ENCODE measurements at regions not wholly inside any gene's neighbourhood (a gene's known extent, or its start where the extent isn't known, plus 50 kb on each side); places are given as distances from the start of the nearest gene placed in this dataset.

- no peak for TF ChIP-seq ZNF202 (tag by site-specific recombination; IDR thresholded peaks at IDR 0.05; ENCODE audit: borderline replicate concordance)
- no peak for TF ChIP-seq ZNF514 (tag by site-specific recombination; IDR thresholded peaks at IDR 0.05)
- peak; percentile 55 for TF ChIP-seq EGR2 (tag by site-specific recombination; IDR thresholded peaks at IDR 0.05; ENCODE audit: low read depth)
- TF ChIP-seq IKZF3 (tag by site-specific recombination; IDR thresholded peaks at IDR 0.05), result no peak
- no peaks in the 10 kb centered on the region for H3K36me3 ChIP-seq (ENCODE audit: control insufficient read depth in 2 of 2, insufficient read depth in 1 of 2, low read length in 2 of 2)
- H3K4me1 ChIP-seq (ENCODE audit: control insufficient read depth, insufficient read depth, low read length), result no peaks in the 10 kb centered on the region
- H3K27ac ChIP-seq (ENCODE audit: extremely low read depth, low read depth, low read length), result no peak overlapping the region
- POLR2A ChIA-PET, result no interaction called here
- CTCF ChIA-PET, result interaction anchor here (2.0 kb wide), 1 partner anchor 16 kb away, joined by 4 read pairs; no protein-coding TSS in a partner anchor
- H3K9me3 ChIP-seq (ENCODE audit: control insufficient read depth, insufficient read depth, low read depth, low read length), result no peaks in the 10 kb centered on the region
- no peak overlapping the region for H3K4me3 ChIP-seq (ENCODE audit: low read depth, low read length)
Measured at GRCh38 chr11:71355281-71355680, 92.9 kb downstream of the DHCR7 start.

GRCh38 chr11:71354394-71355105 is 93.6 kb downstream of the DHCR7 start:
- ChIA-PET POLR2A (no interaction called here), CTCF (interaction anchor here (2.0 kb wide), 1 partner anchor 17 kb away, joined by 4 read pairs; no protein-coding TSS in a partner anchor)
- H3K9me3 ChIP-seq (ENCODE audit: control insufficient read depth, insufficient read depth, low read depth, low read length), result no peaks in the 10 kb centered on the region
- H3K27ac ChIP-seq (ENCODE audit: extremely low read depth, low read depth, low read length), result no peak overlapping the region
- no peaks in the 10 kb centered on the region for H3K36me3 ChIP-seq (ENCODE audit: control insufficient read depth in 2 of 2, insufficient read depth in 1 of 2, low read length in 2 of 2)
- no peak overlapping the region for H3K4me3 ChIP-seq (ENCODE audit: low read depth, low read length)
- TF ChIP-seq ZNF510 (tag by site-specific recombination; IDR thresholded peaks at IDR 0.05; ENCODE audit: insufficient replicate concordance), result no peak
- no peak for TF ChIP-seq ZNF544 (tag by site-specific recombination; IDR thresholded peaks at IDR 0.05)
- TF ChIP-seq ZNF433 (tag by site-specific recombination; IDR thresholded peaks at IDR 0.05; ENCODE audit: low read depth), result no peak
- TF ChIP-seq ZNF155 (tag by site-specific recombination; IDR thresholded peaks at IDR 0.05), result no peak
- TF ChIP-seq GFI1B (tag by site-specific recombination; IDR thresholded peaks at IDR 0.05), result no peak
- no peaks in the 10 kb centered on the region for H3K4me1 ChIP-seq (ENCODE audit: control insufficient read depth, insufficient read depth, low read length)

GRCh38 chr11:71352748-71353147 is 95.4 kb downstream of the DHCR7 start:
- Histone ChIP-seq H3K27ac (ENCODE audit: extremely low read depth, low read depth, low read length) (no peak overlapping the region), H3K36me3 (ENCODE audit: control insufficient read depth in 2 of 2, insufficient read depth in 1 of 2, low read length in 2 of 2) (no peaks in the 10 kb centered on the region), H3K4me1 (ENCODE audit: control insufficient read depth, insufficient read depth, low read length) (no peaks in the 10 kb centered on the region), H3K4me3 (ENCODE audit: low read depth, low read length) (no peak overlapping the region), H3K9me3 (ENCODE audit: control insufficient read depth, insufficient read depth, low read depth, low read length) (no peaks in the 10 kb centered on the region)
- ChIA-PET CTCF (interaction anchor here (0.6 kb wide), 1 partner anchor 69 kb away, joined by 3 read pairs; no protein-coding TSS in a partner anchor), POLR2A (no interaction called here)
- TF ChIP-seq ZNF416 (tag by site-specific recombination; IDR thresholded peaks at IDR 0.05) (no peak), ZNF433 (tag by site-specific recombination; IDR thresholded peaks at IDR 0.05; ENCODE audit: low read depth) (no peak), ZNF701 (tag by site-specific recombination; IDR thresholded peaks at IDR 0.05) (no peak), ZNF138 (tag by site-specific recombination; IDR thresholded peaks at IDR 0.05; ENCODE audit: borderline replicate concordance) (no peak), ZNF391 (tag by site-specific recombination; IDR thresholded peaks at IDR 0.05; ENCODE audit: borderline replicate concordance, low read depth) (no peak), ZNF221 (tag by site-specific recombination; IDR thresholded peaks at IDR 0.05; ENCODE audit: borderline replicate concordance) (no peak), ZSCAN23 (tag by site-specific recombination; IDR thresholded peaks at IDR 0.05) (no peak), HOXA7 (CRISPR knock-in tag; IDR thresholded peaks at IDR 0.05; ENCODE audit: borderline replicate concordance) (no peak), ZNF530 (tag by site-specific recombination; IDR thresholded peaks at IDR 0.05; ENCODE audit: low read depth) (no peak), ZNF266 (tag by site-specific recombination; IDR thresholded peaks at IDR 0.05; ENCODE audit: low read depth) (no peak), ZNF280C (tag by site-specific recombination; IDR thresholded peaks at IDR 0.05) (no peak), ZNF658 (tag by site-specific recombination; IDR thresholded peaks at IDR 0.05) (no peak), INSM2 (tag by site-specific recombination; IDR thresholded peaks at IDR 0.05) (no peak), PBX3 (CRISPR knock-in tag; IDR thresholded peaks at IDR 0.05) (no peak)
